H1 (cell line): ENCODE measurements at regions not wholly inside any gene's neighbourhood (a gene's known extent, or its start where the extent isn't known, plus 50 kb on each side); places are given as distances from the start of the nearest gene placed in this dataset.

Source experiments
- CTCF ChIP-seq, 3 experiments: IDR thresholded peaks; 1 replicate in 2 of 3; 2 replicates in 1 of 3; pipeline versions ENCODE4 v1.5.1 to v1.6.1; 2011; ENCODE audit warnings: low read length in 3 of 3, mild to moderate bottlenecking in 3 of 3, inconsistent platforms in 2 of 3, low read depth in 1 of 3, moderate library complexity in 1 of 3; ENCODE audit not compliant: insufficient read depth in 1 of 3; ENCODE audit errors: control extremely low read depth in 1 of 3
- EZH2 ChIP-seq: fragments of 200-600 bp; sonication (generic); IDR thresholded peaks from 2 replicates; pipeline ENCODE4 v1.7.1; 2012; ENCODE audit warnings: low read depth, mild to moderate bottlenecking, moderate library complexity, low read length, inconsistent platforms; ENCODE audit not compliant: severe bottlenecking
- HDAC2 ChIP-seq, 2 experiments: fragments of 300-600 bp in 1 of 2; sonication (generic) in 1 of 2; IDR thresholded peaks; 2 replicates each; pipeline ENCODE4 v1.6.1; 2011 to 2012; ENCODE audit warnings: low read depth in 2 of 2, low read length in 2 of 2, mild to moderate bottlenecking in 2 of 2, moderate library complexity in 2 of 2, borderline replicate concordance in 1 of 2, inconsistent platforms in 1 of 2
- TEAD4 ChIP-seq: IDR thresholded peaks from 2 replicates; pipeline ENCODE4 v1.6.1; 2012; ENCODE audit warnings: low read depth, low read length, inconsistent platforms, mixed read lengths

GRCh38 chr7:25853314-25853713 lies 298.7 kb upstream of the NFE2L3 start:
- TF ChIP-seq HDAC2 (IDR thresholded peaks at IDR 0.05; ENCODE audit: borderline replicate concordance in 1 of 2, low read depth in 2 of 2, low read length in 2 of 2) = no peak
- TF ChIP-seq TEAD4 = no peak
- TF ChIP-seq CTCF (IDR thresholded peaks at IDR 0.05; ENCODE audit: control extremely low read depth in 1 of 3, insufficient read depth in 1 of 3, low read depth in 1 of 3, low read length in 3 of 3) = no peak
- no peak for TF ChIP-seq EZH2
